Vagina (tissue), 2 donors: ENCODE measurements at regions not wholly inside any gene's neighbourhood (a gene's known extent, or its start where the extent isn't known, plus 50 kb on each side); places are given as distances from the start of the nearest gene placed in this dataset.

Experiments used
- DNase-seq, 2 donors: peaks; one replicate each; pipeline ENCODE4 v3.0.0-alpha.2; 2017; ENCODE audit errors: extremely low spot score in 2 of 2
- H3K27ac ChIP-seq: fragments of 200-600 bp; sonication (generic); one replicate; pipeline ENCODE4 v1.5.1; 2019
- H3K27me3 ChIP-seq: fragments of 200-600 bp; sonication (generic); one replicate; pipeline ENCODE4 v1.5.1; 2019
- H3K36me3 ChIP-seq, 2 donors: fragments of 200-600 bp; sonication (generic); one replicate each; pipeline ENCODE4 v1.5.1; 2017 to 2019
- H3K4me1 ChIP-seq: fragments of 200-600 bp; sonication (generic); one replicate; pipeline ENCODE4 v1.5.1; 2019
- H3K4me3 ChIP-seq, 2 donors: fragments of 200-600 bp; sonication (generic); 1 replicate in 1 of 2; 2 replicates in 1 of 2; pipeline ENCODE4 v1.5.1; 2016 to 2019
- H3K9me3 ChIP-seq: fragments of 200-600 bp; sonication (generic); one replicate; pipeline ENCODE4 v1.5.1; 2019
- CTCF ChIP-seq, 3 experiments: fragments of 450-650 bp in 2 of 3; fragments of 200-600 bp in 1 of 3; sonication (generic) in 1 of 3; IDR thresholded peaks; one replicate each; pipeline ENCODE4 v1.5.1; 2017 to 2019; ENCODE audit warnings: antibody characterized with exemption in 3 of 3, mild to moderate bottlenecking in 2 of 3, moderate library complexity in 2 of 3
- POLR2A ChIP-seq, 2 donors: fragments of 450-650 bp; IDR thresholded peaks; one replicate each; pipeline ENCODE4 v1.6.1; 2017; ENCODE audit warnings: antibody characterized with exemption in 2 of 2, mild to moderate bottlenecking in 2 of 2, moderate library complexity in 2 of 2
- POLR2AphosphoS5 ChIP-seq, 2 donors: sonication (generic); formaldehyde crosslinking; IDR thresholded peaks; one replicate each; pipeline ENCODE4 v1.9.0; 2017; ENCODE audit warnings: antibody characterized with exemption in 2 of 2, mild to moderate bottlenecking in 2 of 2, low read depth in 1 of 2; ENCODE audit not compliant: insufficient read depth in 1 of 2
- intact Hi-C: fragments of 100-400 bp; cut with DNase I; formaldehyde crosslinking; loops from one replicate; pipeline ENCODE4 v1.15.1; 2023

GRCh38 chr2:176531608-176532007 lies 262.4 kb downstream of the MTX2 start:
- Histone ChIP-seq H3K36me3 (no peaks in the 10 kb centered on the region), H3K27ac (no peak overlapping the region), H3K4me1 (peaks cover 36% of the 10 kb centered on the region), H3K4me3 (no peak overlapping the region), H3K9me3 (no peaks in the 10 kb centered on the region), H3K27me3 (no peaks in the 10 kb centered on the region)
- no peak for TF ChIP-seq POLR2AphosphoS5 (IDR thresholded peaks at IDR 0.05; ENCODE audit: insufficient read depth in 1 of 2, low read depth in 1 of 2)
- no peak for TF ChIP-seq POLR2A (IDR thresholded peaks at IDR 0.05)
- intact Hi-C loops: no loop called here
- DNase-seq: no peak

- H3K4me3 ChIP-seq: no peak overlapping the region
- TF ChIP-seq CTCF (IDR thresholded peaks at IDR 0.05) (no peak), POLR2A (IDR thresholded peaks at IDR 0.05) (no peak), POLR2AphosphoS5 (IDR thresholded peaks at IDR 0.05; ENCODE audit: insufficient read depth in 1 of 2, low read depth in 1 of 2) (no peak)
- no peak for DNase-seq
- no peak overlapping the region for H3K27ac ChIP-seq
- intact Hi-C loops: no loop called here
- no peaks in the 10 kb centered on the region for H3K9me3 ChIP-seq
- H3K27me3 ChIP-seq: no peaks in the 10 kb centered on the region
- H3K36me3 ChIP-seq: no peaks in the 10 kb centered on the region
- peaks cover 25% of the 10 kb centered on the region for H3K4me1 ChIP-seq
Observed at GRCh38 chr2:176533505-176534193, 264.4 kb downstream of the MTX2 start.

- intact Hi-C loops: no loop called here
- Histone ChIP-seq H3K36me3 (no peaks in the 10 kb centered on the region), H3K4me1 (peaks cover 25% of the 10 kb centered on the region), H3K27ac (no peak overlapping the region), H3K4me3 (no peak overlapping the region), H3K9me3 (no peaks in the 10 kb centered on the region), H3K27me3 (no peaks in the 10 kb centered on the region)
- no peak for DNase-seq
- TF ChIP-seq POLR2A (IDR thresholded peaks at IDR 0.05): no peak
- TF ChIP-seq POLR2AphosphoS5 (IDR thresholded peaks at IDR 0.05; ENCODE audit: insufficient read depth in 1 of 2, low read depth in 1 of 2): peak in 1 of 2 donors; percentile 47
- no peak for TF ChIP-seq CTCF (IDR thresholded peaks at IDR 0.05)
Observed at GRCh38 chr2:176534798-176535466, 265.7 kb downstream of the MTX2 start.

GRCh38 chr2:176535467-176536113 lies 266.3 kb downstream of the MTX2 start:
- Histone ChIP-seq H3K9me3 (no peaks in the 10 kb centered on the region), H3K36me3 (no peaks in the 10 kb centered on the region), H3K4me3 (no peak overlapping the region), H3K27ac (no peak overlapping the region), H3K4me1 (peaks cover 25% of the 10 kb centered on the region), H3K27me3 (no peaks in the 10 kb centered on the region)
- intact Hi-C loops: no loop called here
- DNase-seq: no peak
- TF ChIP-seq POLR2AphosphoS5 (IDR thresholded peaks at IDR 0.05; ENCODE audit: insufficient read depth in 1 of 2, low read depth in 1 of 2): no peak
- no peak for TF ChIP-seq POLR2A (IDR thresholded peaks at IDR 0.05)
- no peak for TF ChIP-seq CTCF (IDR thresholded peaks at IDR 0.05)

- intact Hi-C loops: no loop called here
- Histone ChIP-seq H3K4me1 (peaks cover 25% of the 10 kb centered on the region), H3K27me3 (no peaks in the 10 kb centered on the region), H3K27ac (no peak overlapping the region), H3K9me3 (no peaks in the 10 kb centered on the region), H3K4me3 (no peak overlapping the region), H3K36me3 (no peaks in the 10 kb centered on the region)
- no peak for DNase-seq
- peak in 1 of 2 donors; percentile 20 for TF ChIP-seq POLR2AphosphoS5 (IDR thresholded peaks at IDR 0.05; ENCODE audit: insufficient read depth in 1 of 2, low read depth in 1 of 2)
- TF ChIP-seq CTCF (IDR thresholded peaks at IDR 0.05): no peak
- TF ChIP-seq POLR2A (IDR thresholded peaks at IDR 0.05): no peak
Observed at GRCh38 chr2:176536439-176537133, 267.3 kb downstream of the MTX2 start.
